Fibroblast of lung (primary cell): ENCODE measurements at regions not wholly inside any gene's neighbourhood (a gene's known extent, or its start where the extent isn't known, plus 50 kb on each side); places are given as distances from the start of the nearest gene placed in this dataset.

Experiments
- DNase-seq, 2 donors: peaks; one replicate each; pipeline versions ENCODE4 v3.0.0 to v3.0.0-alpha.2; 2010; ENCODE audit warnings: low read depth in 2 of 2
- H2AFZ ChIP-seq: 2 replicates; pipeline ENCODE4 v1.5.1; 2012; ENCODE audit warnings: low read length, control low read depth, inconsistent platforms
- H3K27ac ChIP-seq: 2 replicates; pipeline ENCODE4 v1.5.1; 2011; ENCODE audit warnings: low read length, control low read depth; ENCODE audit not compliant: insufficient read depth
- H3K27me3 ChIP-seq: 2 replicates; pipeline ENCODE4 v1.5.1; 2011; ENCODE audit warnings: mild to moderate bottlenecking, low read length; ENCODE audit not compliant: control insufficient read depth, insufficient read depth
- H3K36me3 ChIP-seq: 2 replicates; pipeline ENCODE4 v1.5.1; 2011; ENCODE audit warnings: low read length; ENCODE audit not compliant: control insufficient read depth, insufficient read depth
- H3K4me1 ChIP-seq: 2 replicates; pipeline ENCODE4 v1.5.1; 2011; ENCODE audit warnings: low read length; ENCODE audit not compliant: control insufficient read depth, insufficient read depth; ENCODE audit errors: extremely low read depth
- H3K4me2 ChIP-seq: 2 replicates; pipeline ENCODE4 v1.5.1; 2011; ENCODE audit warnings: low read length, control low read depth; ENCODE audit not compliant: insufficient read depth; ENCODE audit errors: extremely low read depth
- H3K4me3 ChIP-seq, 4 experiments: fragments of 200-600 bp in 1 of 4; sonication (generic) in 1 of 4; replicated peaks in 1 of 4; 2 replicates each; pipeline ENCODE4 v1.5.1; 2011 to 2016; ENCODE audit warnings: low read length in 4 of 4, low read depth in 3 of 4, mild to moderate bottlenecking in 3 of 4, control low read depth in 2 of 4, inconsistent platforms in 1 of 4, mixed read lengths in 1 of 4; ENCODE audit not compliant: insufficient read depth in 1 of 4; ENCODE audit errors: control extremely low read depth in 1 of 4
- H3K79me2 ChIP-seq: 2 replicates; pipeline ENCODE4 v1.5.1; 2012; ENCODE audit warnings: mild to moderate bottlenecking, low read length, inconsistent platforms; ENCODE audit not compliant: control insufficient read depth, insufficient read depth
- H3K9ac ChIP-seq: 2 replicates; pipeline ENCODE4 v1.5.1; 2011; ENCODE audit warnings: mild to moderate bottlenecking, low read length, control low read depth; ENCODE audit not compliant: insufficient read depth
- H3K9me3 ChIP-seq: 2 replicates; pipeline ENCODE4 v1.5.1; 2012; ENCODE audit warnings: low read depth, low read length; ENCODE audit not compliant: control insufficient read depth, insufficient read depth
- H4K20me1 ChIP-seq: 2 replicates; pipeline ENCODE4 v1.5.1; 2011; ENCODE audit warnings: low read length; ENCODE audit not compliant: control insufficient read depth, insufficient read depth; ENCODE audit errors: extremely low read depth
- CTCF ChIP-seq, 2 donors: IDR thresholded peaks in 1 of 2; conservative IDR thresholded peaks in 1 of 2; 1 replicate in 1 of 2; 2 replicates in 1 of 2; pipeline ENCODE4 v1.5.1; 2011 to 2012; ENCODE audit warnings: low read length in 2 of 2, control low read depth in 1 of 2, inconsistent platforms in 1 of 2, low read depth in 1 of 2, mild to moderate bottlenecking in 1 of 2
- EZH2 ChIP-seq: IDR thresholded peaks from 2 replicates; pipeline ENCODE4 v1.5.1; 2012; ENCODE audit warnings: low read length, control low read depth, mild to moderate bottlenecking; ENCODE audit errors: missing control alignments

DNA sequence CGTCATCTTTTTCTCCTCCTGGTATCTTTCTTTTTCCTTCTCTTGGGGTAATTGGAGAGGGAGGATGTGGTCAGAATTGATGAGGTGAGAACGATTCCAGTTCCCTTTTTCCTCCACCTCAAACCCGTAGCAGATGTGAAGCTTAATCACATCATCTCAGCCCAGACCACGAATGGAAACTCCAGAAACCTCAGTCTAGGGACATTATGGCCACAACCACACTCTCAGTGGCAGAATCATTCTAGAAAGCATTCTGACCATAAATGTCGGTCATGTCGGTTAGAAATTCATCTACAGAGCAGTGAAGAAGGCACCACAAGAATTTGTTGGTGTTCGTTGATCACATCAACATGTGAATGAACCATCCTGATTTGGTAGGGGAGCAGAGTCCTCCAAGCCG lies 78.7 kb downstream of the GATA3 start:
- Histone ChIP-seq H3K27ac (no peak overlapping the region), H4K20me1 (no peaks in the 10 kb centered on the region), H3K27me3 (no peaks in the 10 kb centered on the region), H3K79me2 (no peaks in the 10 kb centered on the region), H3K9me3 (no peaks in the 10 kb centered on the region), H3K36me3 (no peaks in the 10 kb centered on the region), H3K4me1 (no peaks in the 10 kb centered on the region), H3K4me3 (no peak overlapping the region), H3K9ac (no peak overlapping the region), H3K4me2 (no peak overlapping the region), H2AFZ (no peak overlapping the region)
- TF ChIP-seq EZH2 (no peak), CTCF (conservative IDR thresholded peaks at IDR 0.05 in 1 of 2, IDR thresholded peaks at IDR 0.05 in 1 of 2; ENCODE audit: low read depth in 1 of 2, low read length in 2 of 2) (no peak)
- peak in 1 of 2 donors; percentile 56 for DNase-seq

DNA sequence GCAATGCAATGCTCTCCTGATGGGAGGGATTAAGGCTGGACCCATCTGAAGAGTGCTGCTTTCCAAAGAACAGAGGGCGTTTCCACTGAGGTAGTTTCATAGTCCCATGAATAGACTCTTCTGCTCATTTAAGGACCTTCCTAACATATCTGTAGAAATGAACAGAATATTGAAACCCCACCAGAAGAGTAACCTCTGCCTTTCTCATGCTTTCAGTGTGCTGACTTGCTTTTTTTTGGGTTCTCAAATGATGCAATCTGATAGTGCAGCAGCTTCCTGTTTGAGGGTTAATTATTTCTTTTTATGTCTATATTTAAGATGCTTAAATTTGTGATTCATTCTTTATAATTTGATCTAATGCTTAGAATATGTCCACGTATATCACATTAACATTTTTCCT lies 82.2 kb downstream of the GATA3 start:
- Histone ChIP-seq H3K27ac (no peak overlapping the region), H3K9ac (no peak overlapping the region), H3K79me2 (no peaks in the 10 kb centered on the region), H3K4me2 (no peak overlapping the region), H2AFZ (no peak overlapping the region), H3K4me1 (no peaks in the 10 kb centered on the region), H3K9me3 (no peaks in the 10 kb centered on the region), H3K36me3 (no peaks in the 10 kb centered on the region), H4K20me1 (no peaks in the 10 kb centered on the region), H3K27me3 (no peaks in the 10 kb centered on the region), H3K4me3 (no peak overlapping the region)
- TF ChIP-seq EZH2 (no peak), CTCF (conservative IDR thresholded peaks at IDR 0.05 in 1 of 2, IDR thresholded peaks at IDR 0.05 in 1 of 2; ENCODE audit: low read depth in 1 of 2, low read length in 2 of 2) (no peak)
- DNase-seq, result no peak

GRCh38 chr10:8137272-8137681 lies 82.8 kb downstream of the GATA3 start:
- DNase-seq, result no peak
- Histone ChIP-seq H3K9ac (no peak overlapping the region), H3K4me2 (no peak overlapping the region), H3K36me3 (no peaks in the 10 kb centered on the region), H3K27me3 (no peaks in the 10 kb centered on the region), H3K27ac (no peak overlapping the region), H2AFZ (no peak overlapping the region), H3K4me1 (no peaks in the 10 kb centered on the region), H3K9me3 (no peaks in the 10 kb centered on the region), H3K79me2 (no peaks in the 10 kb centered on the region), H3K4me3 (no peak overlapping the region), H4K20me1 (no peaks in the 10 kb centered on the region)
- TF ChIP-seq CTCF (conservative IDR thresholded peaks at IDR 0.05 in 1 of 2, IDR thresholded peaks at IDR 0.05 in 1 of 2; ENCODE audit: low read depth in 1 of 2, low read length in 2 of 2) (no peak), EZH2 (no peak)
